ENCODE measurements at regions not wholly inside any gene's neighbourhood (a gene's known extent, or its start where the extent isn't known, plus 50 kb on each side); places are given as distances from the start of the nearest gene placed in this dataset.

- H3K27ac ChIP-seq: no peak overlapping the region
- no peak for TF ChIP-seq CTCF (IDR thresholded peaks at IDR 0.05)
- TF ChIP-seq POLR2A (IDR thresholded peaks at IDR 0.05): no peak
- DNase-seq: no peak
- H3K4me3 ChIP-seq (replicated peaks in 1 of 3): no peak overlapping the region
- H3K9me3 ChIP-seq: no peaks in the 10 kb centered on the region
- intact Hi-C loops (cut with DNase I): no loop called here
- H3K4me1 ChIP-seq: no peaks in the 10 kb centered on the region
- no peaks in the 10 kb centered on the region for H3K36me3 ChIP-seq
- WGBS, 2 donors: 90% methylated on average over 10 of the region's 20 CpGs; no CpG with 5 or more reads in 1 of the 2 donors
- no peaks in the 10 kb centered on the region for H3K27me3 ChIP-seq
Measured at GRCh38 chr11:97667057-97667456, 1277.2 kb downstream of the JRKL start.

- no peaks in the 10 kb centered on the region for H3K4me1 ChIP-seq
- 86 to 87% methylated on average over 2 of the region's 2 CpGs for WGBS, 2 donors
- intact Hi-C loops (cut with DNase I): no loop called here
- H3K9me3 ChIP-seq: no peaks in the 10 kb centered on the region
- no peak overlapping the region for H3K4me3 ChIP-seq (replicated peaks in 1 of 3)
- H3K36me3 ChIP-seq: no peaks in the 10 kb centered on the region
- TF ChIP-seq CTCF (IDR thresholded peaks at IDR 0.05): no peak
- no peak for TF ChIP-seq POLR2A (IDR thresholded peaks at IDR 0.05)
- no peak for DNase-seq
- H3K27ac ChIP-seq: no peak overlapping the region
- H3K27me3 ChIP-seq: no peaks in the 10 kb centered on the region
Measured at GRCh38 chr11:97683733-97684132, 1293.9 kb downstream of the JRKL start.

GRCh38 chr11:97684486-97685439 is 1295.0 kb downstream of the JRKL start:
- Histone ChIP-seq H3K27me3 (no peaks in the 10 kb centered on the region), H3K4me3 (replicated peaks in 1 of 3) (no peak overlapping the region), H3K4me1 (no peaks in the 10 kb centered on the region), H3K9me3 (no peaks in the 10 kb centered on the region), H3K27ac (no peak overlapping the region), H3K36me3 (no peaks in the 10 kb centered on the region)
- TF ChIP-seq POLR2A (IDR thresholded peaks at IDR 0.05) (no peak), CTCF (IDR thresholded peaks at IDR 0.05) (no peak)
- intact Hi-C loops (cut with DNase I): no loop called here
- no peak for DNase-seq
- WGBS, 2 donors: 75 to 79% methylated on average over 5 of the region's 5 CpGs

- intact Hi-C loops (cut with DNase I): no loop called here
- Histone ChIP-seq H3K4me1 (no peaks in the 10 kb centered on the region), H3K27ac (no peak overlapping the region), H3K4me3 (replicated peaks in 1 of 3) (no peak overlapping the region), H3K9me3 (no peaks in the 10 kb centered on the region), H3K27me3 (no peaks in the 10 kb centered on the region), H3K36me3 (no peaks in the 10 kb centered on the region)
- DNase-seq: no peak
- TF ChIP-seq POLR2A (IDR thresholded peaks at IDR 0.05) (no peak), CTCF (IDR thresholded peaks at IDR 0.05) (no peak)
- 75 to 84% methylated on average over 2 of the region's 2 CpGs for WGBS, 2 donors
Measured at GRCh38 chr11:97685695-97686094, 1295.9 kb downstream of the JRKL start.

- H3K4me1 ChIP-seq: no peaks in the 10 kb centered on the region
- H3K27me3 ChIP-seq: no peaks in the 10 kb centered on the region
- no peak overlapping the region for H3K27ac ChIP-seq
- H3K9me3 ChIP-seq: no peaks in the 10 kb centered on the region
- no peak for DNase-seq
- no peak overlapping the region for H3K4me3 ChIP-seq (replicated peaks in 1 of 3)
- intact Hi-C loops (cut with DNase I): no loop called here
- TF ChIP-seq CTCF (IDR thresholded peaks at IDR 0.05) (no peak), POLR2A (IDR thresholded peaks at IDR 0.05) (no peak)
- WGBS, 2 donors: 85 to 88% methylated on average over 4 of the region's 4 CpGs
- no peaks in the 10 kb centered on the region for H3K36me3 ChIP-seq
Measured at GRCh38 chr11:97687111-97687510, 1297.3 kb downstream of the JRKL start.
